ENCODE measurements at regions not wholly inside any gene's neighbourhood (a gene's known extent, or its start where the extent isn't known, plus 50 kb on each side); places are given as distances from the start of the nearest gene placed in this dataset.

DNA sequence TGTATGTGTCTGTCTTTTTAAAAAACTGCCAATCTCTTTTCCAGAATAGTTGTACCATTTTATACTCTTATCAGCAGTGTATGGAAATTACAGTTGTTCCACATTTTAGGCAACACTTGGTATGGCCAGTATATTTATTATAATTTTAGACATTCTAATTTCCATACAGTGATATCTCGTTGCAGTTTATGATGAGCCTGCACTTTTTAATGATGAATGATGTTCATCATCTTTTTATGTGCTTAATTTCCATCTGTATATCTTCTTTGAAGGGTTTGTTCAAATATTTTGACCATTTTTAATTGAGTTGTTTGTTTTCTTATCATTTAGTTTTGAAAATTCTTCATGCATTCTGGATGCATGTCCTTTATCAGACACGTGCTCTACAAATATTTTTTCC, 57.0 kb upstream of the UBE2E2 start:
- no peak for DNase-seq (ENCODE audit: low read depth)
- TF ChIP-seq, protein P1, sequence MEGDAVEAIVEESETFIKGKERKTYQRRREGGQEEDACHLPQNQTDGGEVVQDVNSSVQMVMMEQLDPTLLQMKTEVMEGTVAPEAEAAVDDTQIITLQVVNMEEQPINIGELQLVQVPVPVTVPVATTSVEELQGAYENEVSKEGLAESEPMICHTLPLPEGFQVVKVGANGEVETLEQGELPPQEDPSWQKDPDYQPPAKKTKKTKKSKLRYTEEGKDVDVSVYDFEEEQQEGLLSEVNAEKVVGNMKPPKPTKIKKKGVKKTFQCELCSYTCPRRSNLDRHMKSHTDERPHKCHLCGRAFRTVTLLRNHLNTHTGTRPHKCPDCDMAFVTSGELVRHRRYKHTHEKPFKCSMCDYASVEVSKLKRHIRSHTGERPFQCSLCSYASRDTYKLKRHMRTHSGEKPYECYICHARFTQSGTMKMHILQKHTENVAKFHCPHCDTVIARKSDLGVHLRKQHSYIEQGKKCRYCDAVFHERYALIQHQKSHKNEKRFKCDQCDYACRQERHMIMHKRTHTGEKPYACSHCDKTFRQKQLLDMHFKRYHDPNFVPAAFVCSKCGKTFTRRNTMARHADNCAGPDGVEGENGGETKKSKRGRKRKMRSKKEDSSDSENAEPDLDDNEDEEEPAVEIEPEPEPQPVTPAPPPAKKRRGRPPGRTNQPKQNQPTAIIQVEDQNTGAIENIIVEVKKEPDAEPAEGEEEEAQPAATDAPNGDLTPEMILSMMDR (IDR thresholded peaks at IDR 0.05; ENCODE audit: insufficient read depth, low read depth, low read length, missing control alignments), result no peak
- no peak overlapping the region for H3K4me3 ChIP-seq (ENCODE audit: low read length)

DNA sequence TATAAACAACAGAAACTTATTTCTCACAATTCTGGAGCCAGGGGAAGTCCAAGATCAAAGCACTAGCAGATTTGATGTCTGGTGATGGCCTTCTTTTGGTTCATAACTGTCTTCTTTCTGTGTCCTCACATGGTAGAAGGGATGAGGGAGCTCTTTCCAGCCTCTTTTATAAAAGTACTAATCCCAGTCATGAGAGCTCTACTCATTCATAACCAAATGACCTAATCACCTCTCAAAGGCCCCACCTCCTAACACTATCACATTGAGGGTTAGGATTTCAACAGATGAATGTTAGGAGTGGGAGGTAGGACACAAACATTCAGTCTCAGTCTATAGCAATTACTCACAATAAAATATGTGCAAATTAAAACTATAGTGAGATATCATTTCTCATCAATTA, 50.1 kb upstream of the UBE2E2 start:
- TF ChIP-seq, protein P1 (IDR thresholded peaks at IDR 0.05; ENCODE audit: insufficient read depth, low read depth, low read length, missing control alignments), result no peak
- DNase-seq (ENCODE audit: low read depth), result no peak
- no peak overlapping the region for H3K4me3 ChIP-seq (ENCODE audit: low read length)

Data from epithelial cell of esophagus (primary cell).